Liver (tissue), 7 donors: ENCODE measurements at regions not wholly inside any gene's neighbourhood (a gene's known extent, or its start where the extent isn't known, plus 50 kb on each side); places are given as distances from the start of the nearest gene placed in this dataset.

Experiments used
- DNase-seq: peaks from one replicate; pipeline ENCODE4 v3.0.0-alpha.2; 2017; ENCODE audit warnings: low spot score
- H3K27ac ChIP-seq, 2 donors: one replicate each; pipeline ENCODE4 v1.7.0; 2013; ENCODE audit warnings: inconsistent platforms in 2 of 2, low read length in 2 of 2, control low read depth in 1 of 2, low read depth in 1 of 2, mild to moderate bottlenecking in 1 of 2
- H3K27me3 ChIP-seq, 4 donors: one replicate each; pipeline versions ENCODE4 v1.6.1 to v1.7.0; 2013; ENCODE audit warnings: low read length in 3 of 4, inconsistent platforms in 1 of 4, mild to moderate bottlenecking in 1 of 4, moderate library complexity in 1 of 4; ENCODE audit not compliant: control insufficient read depth in 4 of 4, insufficient read depth in 4 of 4
- H3K36me3 ChIP-seq, 4 donors: one replicate each; pipeline versions ENCODE4 v1.6.1 to v1.7.0; 2013; ENCODE audit warnings: low read length in 3 of 4, mild to moderate bottlenecking in 3 of 4, low read depth in 1 of 4, moderate library complexity in 1 of 4; ENCODE audit not compliant: control insufficient read depth in 4 of 4, insufficient read depth in 3 of 4
- H3K4me1 ChIP-seq, 4 donors: one replicate each; pipeline versions ENCODE4 v1.6.1 to v1.7.0; 2013; ENCODE audit warnings: low read length in 3 of 4, mild to moderate bottlenecking in 3 of 4, moderate library complexity in 1 of 4; ENCODE audit not compliant: control insufficient read depth in 4 of 4, insufficient read depth in 4 of 4
- H3K4me3 ChIP-seq, 3 donors: one replicate each; pipeline versions ENCODE4 v1.6.1 to v1.7.0; 2013; ENCODE audit warnings: low read length in 3 of 3, control low read depth in 1 of 3, low read depth in 1 of 3, mild to moderate bottlenecking in 1 of 3
- H3K9ac ChIP-seq, 2 donors: one replicate each; pipeline ENCODE4 v1.7.0; 2013; ENCODE audit warnings: low read length in 2 of 2, mild to moderate bottlenecking in 2 of 2, moderate library complexity in 2 of 2, control low read depth in 1 of 2, low read depth in 1 of 2
- H3K9me3 ChIP-seq, 4 donors: one replicate each; pipeline versions ENCODE4 v1.6.1 to v1.7.0; 2013; ENCODE audit warnings: low read length in 3 of 4; ENCODE audit not compliant: control insufficient read depth in 4 of 4
- FOXA1 ChIP-seq: IDR thresholded peaks from 2 replicates; pipeline ENCODE4 v1.6.1; 2016; ENCODE audit warnings: antibody characterized with exemption
- FOXA2 ChIP-seq: IDR thresholded peaks from 2 replicates; pipeline ENCODE4 v1.6.1; 2016; ENCODE audit warnings: antibody characterized with exemption
- GABPA ChIP-seq, 2 donors: IDR thresholded peaks in 1 of 2; conservative IDR thresholded peaks in 1 of 2; 2 replicates each; pipeline ENCODE4 v1.6.1; 2016; ENCODE audit warnings: antibody characterized with exemption in 2 of 2, mild to moderate bottlenecking in 1 of 2, moderate library complexity in 1 of 2
- HNF4A ChIP-seq, 2 donors: conservative IDR thresholded peaks; 2 replicates each; pipeline ENCODE4 v1.6.1; 2016; ENCODE audit warnings: antibody characterized with exemption in 2 of 2, mild to moderate bottlenecking in 2 of 2
- HNF4G ChIP-seq: IDR thresholded peaks from 2 replicates; pipeline ENCODE4 v1.6.1; 2016; ENCODE audit warnings: antibody characterized with exemption
- JUND ChIP-seq, 2 donors: IDR thresholded peaks; 2 replicates each; pipeline ENCODE4 v1.6.1; 2016; ENCODE audit warnings: antibody characterized with exemption in 2 of 2
- RAD21 ChIP-seq, 2 donors: IDR thresholded peaks; 2 replicates each; pipeline ENCODE4 v1.6.1; 2016; ENCODE audit warnings: antibody characterized with exemption in 2 of 2, mild to moderate bottlenecking in 2 of 2
- RXRA ChIP-seq, 2 donors: IDR thresholded peaks; 2 replicates each; pipeline ENCODE4 v1.6.1; 2017 to 2018; ENCODE audit warnings: antibody characterized with exemption in 2 of 2, mild to moderate bottlenecking in 1 of 2
- TAF1 ChIP-seq: conservative IDR thresholded peaks from 2 replicates; pipeline ENCODE4 v1.6.1; 2016; ENCODE audit warnings: antibody characterized with exemption, mild to moderate bottlenecking
- YY1 ChIP-seq: IDR thresholded peaks from 2 replicates; pipeline ENCODE4 v1.6.1; 2016; ENCODE audit warnings: antibody characterized with exemption, mild to moderate bottlenecking
- WGBS: extraction: QIAGEN DNeasy Blood & Tissue Kit; methylation state at CpG from one replicate; pipeline ENCODE4 v1.1.7; 2013; 5-methylcytosine and 5-hydroxymethylcytosine counted together
- TF ChIP-seq, protein P1 (sequence below): IDR thresholded peaks from 2 replicates; pipeline ENCODE4 v1.6.1; 2016; ENCODE audit warnings: antibody characterized with exemption
- TF ChIP-seq, protein P2 (sequence below): IDR thresholded peaks from 2 replicates; pipeline ENCODE4 v1.6.1; 2016; ENCODE audit warnings: antibody characterized with exemption, mild to moderate bottlenecking
- donor health status: healthy.
- donor health status: healthy.
- donor health status: healthy.
- donor health status: healthy.

DNA sequence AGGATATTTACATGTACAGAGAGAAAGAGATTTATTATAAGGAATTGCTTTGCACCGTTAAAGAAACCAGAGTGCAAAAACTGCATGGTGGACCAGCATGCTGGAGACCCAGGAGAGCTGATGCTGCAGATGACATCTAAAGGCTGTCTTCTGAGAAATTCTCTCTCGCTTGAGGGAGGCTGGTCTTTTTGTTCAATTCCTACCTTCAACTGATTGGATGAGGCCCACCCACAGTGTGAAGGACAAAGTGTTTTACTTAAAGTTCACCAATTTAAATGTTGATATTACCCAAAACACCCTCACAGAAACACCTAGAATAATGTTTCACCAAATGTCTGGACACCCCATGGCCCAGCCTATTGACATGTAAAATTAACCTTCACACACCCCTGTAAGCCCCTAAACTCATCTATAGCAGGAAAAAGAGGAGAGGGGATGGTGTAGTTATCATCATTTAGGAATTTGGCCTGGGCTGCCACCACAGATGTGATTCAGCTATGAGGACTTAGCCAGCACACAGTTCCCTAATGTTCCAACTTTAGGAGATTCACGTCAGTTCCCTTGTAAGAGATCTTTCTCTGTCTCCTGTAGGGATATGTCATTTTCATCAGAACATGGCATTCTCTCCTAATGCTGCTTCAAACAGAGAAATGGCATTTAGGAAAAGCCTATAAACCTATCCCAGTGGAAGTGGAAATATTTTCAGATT lies 358.2 kb upstream of the TLE4 start:
- Histone ChIP-seq H3K4me3 (no peak overlapping the region), H3K27me3 (no peaks in the 10 kb centered on the region), H3K9ac (no peak overlapping the region), H3K36me3 (no peaks in the 10 kb centered on the region), H3K27ac (no peak overlapping the region), H3K4me1 (no peaks in the 10 kb centered on the region), H3K9me3 (no peaks in the 10 kb centered on the region)
- 84% methylated on average over 3 of the region's 3 CpGs for WGBS
- TF ChIP-seq FOXA2 (no peak), GABPA (IDR thresholded peaks at IDR 0.05 in 1 of 2, conservative IDR thresholded peaks at IDR 0.05 in 1 of 2) (no peak)
- TF ChIP-seq, protein P1, sequence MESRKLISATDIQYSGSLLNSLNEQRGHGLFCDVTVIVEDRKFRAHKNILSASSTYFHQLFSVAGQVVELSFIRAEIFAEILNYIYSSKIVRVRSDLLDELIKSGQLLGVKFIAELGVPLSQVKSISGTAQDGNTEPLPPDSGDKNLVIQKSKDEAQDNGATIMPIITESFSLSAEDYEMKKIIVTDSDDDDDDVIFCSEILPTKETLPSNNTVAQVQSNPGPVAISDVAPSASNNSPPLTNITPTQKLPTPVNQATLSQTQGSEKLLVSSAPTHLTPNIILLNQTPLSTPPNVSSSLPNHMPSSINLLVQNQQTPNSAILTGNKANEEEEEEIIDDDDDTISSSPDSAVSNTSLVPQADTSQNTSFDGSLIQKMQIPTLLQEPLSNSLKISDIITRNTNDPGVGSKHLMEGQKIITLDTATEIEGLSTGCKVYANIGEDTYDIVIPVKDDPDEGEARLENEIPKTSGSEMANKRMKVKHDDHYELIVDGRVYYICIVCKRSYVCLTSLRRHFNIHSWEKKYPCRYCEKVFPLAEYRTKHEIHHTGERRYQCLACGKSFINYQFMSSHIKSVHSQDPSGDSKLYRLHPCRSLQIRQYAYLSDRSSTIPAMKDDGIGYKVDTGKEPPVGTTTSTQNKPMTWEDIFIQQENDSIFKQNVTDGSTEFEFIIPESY, result no peak
- DNase-seq, result no peak

DNA sequence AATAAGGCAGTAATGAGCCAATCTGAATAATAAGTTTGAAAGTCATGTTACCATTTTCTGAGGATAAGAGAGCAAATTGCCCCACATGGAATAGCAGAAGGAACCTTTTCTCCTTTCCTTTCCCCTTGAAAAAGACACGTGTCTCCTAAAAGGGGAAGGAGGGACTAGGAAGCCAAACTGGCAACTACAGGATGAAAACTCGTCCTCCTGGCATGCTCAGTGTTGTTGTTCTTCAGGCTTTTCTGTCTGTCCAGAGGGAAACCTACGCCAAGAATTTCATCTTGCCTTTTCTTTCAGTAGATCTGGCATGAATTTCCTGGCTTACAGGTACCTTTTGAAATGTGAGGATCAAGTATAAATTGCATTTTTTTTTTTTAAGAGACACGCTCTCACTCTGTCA lies 355.9 kb upstream of the TLE4 start:
- Histone ChIP-seq H3K9ac (no peak overlapping the region), H3K27ac (no peak overlapping the region), H3K4me1 (no peaks in the 10 kb centered on the region), H3K9me3 (no peaks in the 10 kb centered on the region), H3K36me3 (no peaks in the 10 kb centered on the region), H3K27me3 (no peaks in the 10 kb centered on the region), H3K4me3 (no peak overlapping the region)
- 58% methylated on average over 4 of the region's 4 CpGs for WGBS
- DNase-seq, result no peak
- no peak for TF ChIP-seq JUND (IDR thresholded peaks at IDR 0.05)
- TF ChIP-seq HNF4A (conservative IDR thresholded peaks at IDR 0.05), result no peak
- TF ChIP-seq YY1, result no peak
- TF ChIP-seq, protein P1, result no peak
- no peak for TF ChIP-seq RAD21 (IDR thresholded peaks at IDR 0.05)
- TF ChIP-seq TAF1, result no peak
- TF ChIP-seq RXRA (IDR thresholded peaks at IDR 0.05), result no peak
- TF ChIP-seq HNF4G, result no peak
- TF ChIP-seq, protein P2, sequence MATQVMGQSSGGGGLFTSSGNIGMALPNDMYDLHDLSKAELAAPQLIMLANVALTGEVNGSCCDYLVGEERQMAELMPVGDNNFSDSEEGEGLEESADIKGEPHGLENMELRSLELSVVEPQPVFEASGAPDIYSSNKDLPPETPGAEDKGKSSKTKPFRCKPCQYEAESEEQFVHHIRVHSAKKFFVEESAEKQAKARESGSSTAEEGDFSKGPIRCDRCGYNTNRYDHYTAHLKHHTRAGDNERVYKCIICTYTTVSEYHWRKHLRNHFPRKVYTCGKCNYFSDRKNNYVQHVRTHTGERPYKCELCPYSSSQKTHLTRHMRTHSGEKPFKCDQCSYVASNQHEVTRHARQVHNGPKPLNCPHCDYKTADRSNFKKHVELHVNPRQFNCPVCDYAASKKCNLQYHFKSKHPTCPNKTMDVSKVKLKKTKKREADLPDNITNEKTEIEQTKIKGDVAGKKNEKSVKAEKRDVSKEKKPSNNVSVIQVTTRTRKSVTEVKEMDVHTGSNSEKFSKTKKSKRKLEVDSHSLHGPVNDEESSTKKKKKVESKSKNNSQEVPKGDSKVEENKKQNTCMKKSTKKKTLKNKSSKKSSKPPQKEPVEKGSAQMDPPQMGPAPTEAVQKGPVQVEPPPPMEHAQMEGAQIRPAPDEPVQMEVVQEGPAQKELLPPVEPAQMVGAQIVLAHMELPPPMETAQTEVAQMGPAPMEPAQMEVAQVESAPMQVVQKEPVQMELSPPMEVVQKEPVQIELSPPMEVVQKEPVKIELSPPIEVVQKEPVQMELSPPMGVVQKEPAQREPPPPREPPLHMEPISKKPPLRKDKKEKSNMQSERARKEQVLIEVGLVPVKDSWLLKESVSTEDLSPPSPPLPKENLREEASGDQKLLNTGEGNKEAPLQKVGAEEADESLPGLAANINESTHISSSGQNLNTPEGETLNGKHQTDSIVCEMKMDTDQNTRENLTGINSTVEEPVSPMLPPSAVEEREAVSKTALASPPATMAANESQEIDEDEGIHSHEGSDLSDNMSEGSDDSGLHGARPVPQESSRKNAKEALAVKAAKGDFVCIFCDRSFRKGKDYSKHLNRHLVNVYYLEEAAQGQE, result no peak
- TF ChIP-seq FOXA2, result no peak
- no peak for TF ChIP-seq FOXA1
